ENCODE measurements at regions not wholly inside any gene's neighbourhood (a gene's known extent, or its start where the extent isn't known, plus 50 kb on each side); places are given as distances from the start of the nearest gene placed in this dataset.
"Not testable (repeated sequence)": the region's sequence is repeated elsewhere in the genome, so short reads cannot be mapped to it uniquely, and the experiment has no call there.

DNA sequence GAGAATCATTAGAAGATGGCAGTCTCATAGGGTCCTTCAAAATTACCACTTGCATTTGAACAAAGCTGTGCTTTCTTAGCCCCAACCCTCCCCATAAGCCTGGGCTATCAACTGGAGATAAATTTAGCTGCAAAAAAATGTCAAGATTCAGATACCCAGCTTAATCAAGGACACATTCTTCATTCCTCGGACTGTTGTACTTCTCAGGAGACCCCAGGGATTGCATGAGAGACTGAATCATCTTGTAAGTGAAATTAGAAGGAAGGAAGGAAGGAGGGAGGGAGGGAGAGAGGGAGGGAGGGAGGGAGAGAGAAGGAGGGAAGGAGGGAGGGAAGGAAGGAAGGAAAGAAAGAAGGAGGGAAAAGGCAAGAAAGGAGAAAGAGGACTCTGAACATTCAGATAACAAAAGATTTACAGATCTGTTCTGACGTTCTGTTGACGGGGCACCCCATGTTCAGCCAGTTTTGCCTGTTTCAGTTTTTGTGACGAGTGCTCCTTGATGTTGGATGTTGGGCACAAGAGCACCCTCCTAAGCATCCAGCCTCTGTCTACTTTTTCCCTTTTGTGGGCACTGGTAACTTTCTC lies 498.7 kb downstream of the PREX1 start:
- H3K4me1 Mint-ChIP-seq (ENCODE audit: low read depth), result no peaks in the 10 kb centered on the region
- intact Hi-C loops (cut with micrococcal nuclease), result no loop called here
- peaks cover 4% of the 10 kb centered on the region for H3K27me3 Mint-ChIP-seq (ENCODE audit: insufficient read depth)

DNA sequence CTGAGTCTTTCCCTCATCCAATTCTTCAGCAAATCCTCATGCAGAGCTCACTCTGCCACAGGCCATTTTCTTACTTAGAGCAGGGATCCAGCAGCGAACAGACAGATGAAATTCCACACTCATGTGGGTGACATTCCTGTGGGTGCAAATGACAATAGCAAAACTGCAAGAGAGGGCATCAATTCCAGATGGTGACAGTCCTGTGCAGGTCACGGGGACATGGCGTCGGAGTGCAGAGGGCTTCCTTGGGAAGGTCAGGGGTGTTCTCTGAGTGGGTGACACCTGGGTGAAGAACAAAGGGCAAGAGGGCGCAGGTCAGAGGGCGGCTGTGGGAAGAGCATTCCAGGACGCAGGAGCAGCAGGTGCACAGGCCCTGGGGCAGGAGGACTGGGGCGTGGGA lies 500.0 kb downstream of the PREX1 start:
- H3K4me1 Mint-ChIP-seq (ENCODE audit: low read depth); DNase-seq (ENCODE audit: low spot score); H3K27ac Mint-ChIP-seq; H3K36me3 Mint-ChIP-seq (ENCODE audit: low read depth); H3K4me3 Mint-ChIP-seq; H3K27me3 Mint-ChIP-seq (ENCODE audit: insufficient read depth); H3K9me3 Mint-ChIP-seq; intact Hi-C loops (cut with micrococcal nuclease): not testable (repeated sequence)

More for the DNA sequence above, 498.7 kb downstream of the PREX1 start:
- no peak overlapping the region for H3K4me3 Mint-ChIP-seq
- H3K9me3 Mint-ChIP-seq, result no peaks in the 10 kb centered on the region
- H3K36me3 Mint-ChIP-seq (ENCODE audit: low read depth), result no peaks in the 10 kb centered on the region
- no peak for DNase-seq (ENCODE audit: low spot score)
- no peak overlapping the region for H3K27ac Mint-ChIP-seq

DNA sequence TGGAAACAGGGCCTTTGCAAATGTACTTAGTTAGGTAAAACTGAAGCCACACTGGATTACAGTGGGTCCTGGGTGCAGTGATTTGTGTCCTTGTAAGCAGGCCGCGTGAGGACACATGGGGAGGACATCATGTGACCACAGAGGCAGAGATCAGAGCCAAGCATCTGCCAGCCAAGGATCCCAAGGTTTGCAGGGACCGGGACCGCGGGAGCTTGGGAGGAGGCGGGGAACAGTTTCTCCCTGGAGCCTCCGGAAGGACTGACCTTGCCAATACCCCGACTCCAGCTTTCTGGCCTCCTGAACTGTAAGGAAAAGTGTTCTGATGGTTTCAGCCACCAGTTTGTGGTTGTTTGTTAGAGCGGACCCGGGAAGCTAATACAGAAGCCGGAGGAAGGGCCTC lies 500.9 kb downstream of the PREX1 start:
- no peak overlapping the region for H3K27ac Mint-ChIP-seq
- no peaks in the 10 kb centered on the region for H3K36me3 Mint-ChIP-seq (ENCODE audit: low read depth)
- H3K9me3 Mint-ChIP-seq, result no peaks in the 10 kb centered on the region
- intact Hi-C loops (cut with micrococcal nuclease), result no loop called here
- no peak overlapping the region for H3K4me3 Mint-ChIP-seq
- no peak for DNase-seq (ENCODE audit: low spot score)
- peaks cover 2% of the 10 kb centered on the region for H3K27me3 Mint-ChIP-seq (ENCODE audit: insufficient read depth)
- H3K4me1 Mint-ChIP-seq (ENCODE audit: low read depth), result no peaks in the 10 kb centered on the region

DNA sequence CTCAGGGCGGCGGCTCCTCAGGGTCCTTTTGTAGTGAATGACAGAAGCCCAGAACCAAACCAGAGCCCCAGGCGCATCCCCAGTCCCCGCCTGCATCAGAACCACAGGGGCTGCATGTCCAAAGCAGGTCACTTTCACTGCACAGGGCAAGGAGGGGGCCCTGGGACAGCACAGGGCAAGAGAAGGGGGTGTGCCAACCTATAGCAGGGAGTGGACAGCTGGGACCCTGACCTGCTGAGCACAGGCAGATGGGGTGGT lies 501.4 kb downstream of the PREX1 start:
- Mint-ChIP-seq H3K4me1 (ENCODE audit: low read depth) (no peaks in the 10 kb centered on the region), H3K27me3 (ENCODE audit: insufficient read depth) (peaks cover 2% of the 10 kb centered on the region), H3K27ac (no peak overlapping the region), H3K36me3 (ENCODE audit: low read depth) (no peaks in the 10 kb centered on the region), H3K4me3 (no peak overlapping the region), H3K9me3 (no peaks in the 10 kb centered on the region)
- DNase-seq (ENCODE audit: low spot score), result no peak
- intact Hi-C loops (cut with micrococcal nuclease), result no loop called here

DNA sequence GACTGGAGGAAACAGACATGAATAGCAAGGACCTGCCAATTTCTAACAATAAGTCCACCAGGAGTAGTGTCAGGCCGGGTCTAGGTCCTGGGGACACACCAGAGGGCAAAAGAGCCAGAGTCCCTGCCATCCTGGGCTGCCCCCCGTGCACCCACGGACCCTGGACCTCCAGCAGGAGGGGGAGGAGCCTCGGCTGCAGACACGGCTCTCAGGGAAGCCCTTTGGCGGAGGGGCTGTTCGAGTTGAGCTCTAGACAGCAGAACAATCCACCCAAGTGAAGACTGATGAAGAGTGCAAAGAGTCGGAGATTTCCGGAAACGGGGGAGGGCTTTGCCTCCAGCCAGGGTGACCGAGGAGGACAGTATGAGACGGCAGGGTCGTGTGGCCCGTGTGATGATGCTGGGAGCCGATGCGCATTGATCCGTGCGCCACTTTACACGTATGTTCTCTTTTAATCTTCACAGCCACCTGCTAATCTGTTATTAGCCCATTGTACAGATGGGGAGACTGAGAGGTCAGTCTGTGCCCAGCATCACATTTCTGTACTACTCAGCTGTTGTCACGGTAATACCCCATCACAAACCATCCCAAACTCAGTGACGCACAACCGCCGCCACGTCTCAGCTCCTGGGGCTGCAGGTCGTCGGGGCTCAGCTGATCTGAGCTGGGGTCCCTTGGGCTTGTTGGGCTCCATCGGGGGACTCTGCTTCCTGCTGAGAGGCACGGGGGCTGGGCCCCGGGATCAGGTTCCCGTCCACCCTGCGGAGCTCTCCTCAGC lies 502.0 kb downstream of the PREX1 start:
- Mint-ChIP-seq H3K27ac (no peak overlapping the region), H3K4me3 (no peak overlapping the region), H3K36me3 (ENCODE audit: low read depth) (no peaks in the 10 kb centered on the region), H3K4me1 (ENCODE audit: low read depth) (no peaks in the 10 kb centered on the region), H3K9me3 (no peaks in the 10 kb centered on the region), H3K27me3 (ENCODE audit: insufficient read depth) (peaks cover 1% of the 10 kb centered on the region)
- DNase-seq (ENCODE audit: low spot score), result no peak
- intact Hi-C loops (cut with micrococcal nuclease), result no loop called here

DNA sequence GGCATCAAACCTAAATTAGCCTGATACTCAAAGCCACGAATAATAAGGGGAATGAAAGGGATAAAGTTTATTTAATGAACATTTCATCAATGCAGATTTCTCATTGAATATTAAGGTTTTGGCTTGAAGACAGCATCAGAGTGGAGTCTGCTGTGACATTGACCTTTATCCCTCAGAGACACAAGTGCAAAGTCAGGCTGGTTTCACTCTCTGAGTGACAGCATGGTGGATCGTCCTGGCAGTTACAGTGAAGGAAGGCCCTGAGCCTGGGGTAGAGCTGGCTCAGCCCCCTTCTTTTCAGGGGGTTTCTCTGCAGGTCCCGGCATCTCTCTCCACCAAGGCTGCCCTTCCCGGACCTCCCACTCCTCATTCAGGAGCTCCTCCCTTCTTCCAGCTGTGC lies 503.1 kb downstream of the PREX1 start:
- intact Hi-C loops (cut with micrococcal nuclease), result no loop called here
- no peaks in the 10 kb centered on the region for H3K36me3 Mint-ChIP-seq (ENCODE audit: low read depth)
- H3K4me3 Mint-ChIP-seq, result no peak overlapping the region
- H3K9me3 Mint-ChIP-seq, result no peaks in the 10 kb centered on the region
- no peak for DNase-seq (ENCODE audit: low spot score)
- no peaks in the 10 kb centered on the region for H3K4me1 Mint-ChIP-seq (ENCODE audit: low read depth)
- no peak overlapping the region for H3K27ac Mint-ChIP-seq
- H3K27me3 Mint-ChIP-seq (ENCODE audit: insufficient read depth), result no peaks in the 10 kb centered on the region

DNA sequence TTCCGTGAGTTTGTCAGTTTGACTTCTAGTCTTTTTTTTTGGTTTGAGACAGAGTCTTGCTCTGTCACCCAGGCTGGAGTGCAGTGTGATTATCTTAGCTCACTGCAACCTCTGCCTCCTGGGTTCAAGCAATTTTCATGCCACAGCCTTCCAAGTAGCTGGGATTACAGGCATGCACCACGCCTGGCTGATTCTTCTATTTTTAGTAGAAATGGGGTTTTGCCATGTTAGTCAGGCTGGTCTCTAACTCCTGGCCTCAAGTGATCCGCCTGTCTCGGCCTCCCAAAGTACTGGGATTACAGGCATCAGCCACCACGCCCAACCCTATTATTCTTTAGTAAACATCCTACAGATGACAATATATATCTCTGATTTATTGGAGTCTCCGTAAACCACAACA lies 506.5 kb downstream of the PREX1 start:
- intact Hi-C loops (cut with micrococcal nuclease), result no loop called here
- Mint-ChIP-seq H3K36me3 (ENCODE audit: low read depth) (no peaks in the 10 kb centered on the region), H3K27me3 (ENCODE audit: insufficient read depth) (peaks cover 3% of the 10 kb centered on the region), H3K27ac (no peak overlapping the region), H3K9me3 (no peaks in the 10 kb centered on the region), H3K4me3 (no peak overlapping the region), H3K4me1 (ENCODE audit: low read depth) (no peaks in the 10 kb centered on the region)
- no peak for DNase-seq (ENCODE audit: low spot score)

DNA sequence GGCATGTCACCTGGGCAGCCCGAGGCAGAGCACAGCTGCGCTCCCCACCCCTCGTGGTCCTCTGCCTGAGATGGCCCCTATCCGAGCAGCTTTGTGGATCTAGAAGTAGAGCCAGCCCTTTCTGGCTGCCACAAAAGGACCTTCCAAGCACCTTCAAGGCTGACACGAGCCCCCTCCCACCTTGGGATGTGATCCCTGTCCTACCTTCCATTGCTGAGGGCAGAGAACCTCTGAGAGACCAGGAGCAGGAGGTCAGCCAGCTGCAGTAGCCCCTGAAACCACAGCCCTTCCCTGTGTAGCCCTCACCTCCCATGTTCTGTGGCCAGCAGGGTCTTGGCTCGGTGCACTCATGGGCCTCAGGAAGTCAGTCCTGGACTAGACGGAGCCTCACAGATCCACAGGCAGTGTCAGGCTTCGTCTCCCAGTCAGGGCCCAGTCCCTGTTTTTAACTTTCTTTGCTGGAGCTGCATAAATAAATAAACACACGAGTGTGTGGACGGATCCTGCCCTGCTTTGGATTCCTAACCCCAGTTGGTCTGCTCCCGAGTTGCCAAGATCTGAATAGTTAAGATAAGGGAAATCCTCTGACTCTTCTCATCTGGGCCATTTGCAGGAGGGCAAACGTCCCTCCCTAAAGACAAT lies 507.7 kb downstream of the PREX1 start:
- Mint-ChIP-seq H3K4me3 (no peak overlapping the region), H3K27ac (no peak overlapping the region), H3K4me1 (ENCODE audit: low read depth) (no peaks in the 10 kb centered on the region), H3K27me3 (ENCODE audit: insufficient read depth) (peaks cover 3% of the 10 kb centered on the region), H3K36me3 (ENCODE audit: low read depth) (no peaks in the 10 kb centered on the region), H3K9me3 (no peaks in the 10 kb centered on the region)
- no peak for DNase-seq (ENCODE audit: low spot score)
- intact Hi-C loops (cut with micrococcal nuclease), result no loop called here

DNA sequence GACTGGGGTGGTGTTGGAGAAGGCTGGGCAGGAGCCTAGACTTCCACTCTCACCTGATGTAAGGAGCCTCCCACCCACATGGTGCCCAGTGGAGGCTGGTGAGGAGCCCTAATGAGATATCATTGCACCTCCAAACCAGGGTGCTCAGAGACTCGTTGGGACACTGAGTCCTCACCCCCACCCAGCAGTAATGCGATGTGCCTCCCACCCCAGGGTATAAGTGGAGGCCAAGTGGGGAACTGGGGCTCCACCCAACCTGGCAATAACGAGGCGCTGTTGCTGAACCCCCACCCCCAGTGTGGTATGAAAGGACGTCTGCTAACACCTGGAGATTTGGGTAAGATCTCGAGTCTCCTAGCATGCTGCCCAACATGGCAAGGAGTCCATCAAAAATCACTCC lies 510.2 kb downstream of the PREX1 start:
- Mint-ChIP-seq H3K9me3 (no peaks in the 10 kb centered on the region), H3K4me1 (ENCODE audit: low read depth) (no peaks in the 10 kb centered on the region), H3K27me3 (ENCODE audit: insufficient read depth) (peaks cover 5% of the 10 kb centered on the region), H3K4me3 (no peak overlapping the region), H3K36me3 (ENCODE audit: low read depth) (no peaks in the 10 kb centered on the region), H3K27ac (no peak overlapping the region)
- intact Hi-C loops (cut with micrococcal nuclease), result no loop called here
- DNase-seq (ENCODE audit: low spot score), result no peak

DNA sequence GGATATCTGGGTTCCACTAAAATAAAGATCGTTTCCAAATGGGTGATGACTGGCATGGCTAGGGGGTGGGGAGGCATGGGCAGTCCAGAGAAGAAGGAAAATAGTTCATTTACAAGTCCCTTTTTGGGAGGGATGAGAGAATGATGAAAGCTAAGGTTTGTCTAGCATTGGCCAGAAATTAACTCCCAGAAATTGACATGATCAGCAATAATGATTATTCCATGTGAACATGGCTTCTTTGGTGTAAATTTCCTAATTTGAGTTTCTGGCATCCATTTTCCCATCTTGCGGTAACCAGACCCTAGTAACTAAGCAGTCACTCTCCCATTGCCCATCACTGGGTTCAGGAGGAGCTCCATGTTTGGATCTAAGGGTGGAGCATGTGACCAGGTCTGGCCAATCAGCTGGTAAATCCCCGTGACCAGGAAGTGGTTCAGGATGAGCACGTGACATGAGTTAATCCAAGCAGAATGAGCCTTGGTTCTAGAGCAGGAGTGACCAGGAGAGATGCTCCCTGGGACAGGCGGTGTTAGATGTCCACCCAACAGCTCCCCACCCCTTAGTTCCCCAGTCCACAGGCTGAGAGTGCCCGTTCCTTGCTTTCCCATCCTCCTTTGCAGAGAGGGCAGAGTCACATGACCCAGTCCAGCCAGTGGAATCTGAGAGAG lies 512.7 kb downstream of the PREX1 start:
- no peaks in the 10 kb centered on the region for H3K4me1 Mint-ChIP-seq (ENCODE audit: low read depth)
- DNase-seq (ENCODE audit: low spot score), result no peak
- no peak overlapping the region for H3K4me3 Mint-ChIP-seq
- no peak overlapping the region for H3K27ac Mint-ChIP-seq
- H3K9me3 Mint-ChIP-seq, result no peaks in the 10 kb centered on the region
- H3K27me3 Mint-ChIP-seq (ENCODE audit: insufficient read depth), result peaks cover 5% of the 10 kb centered on the region
- H3K36me3 Mint-ChIP-seq (ENCODE audit: low read depth), result no peaks in the 10 kb centered on the region
- intact Hi-C loops (cut with micrococcal nuclease), result no loop called here

DNA sequence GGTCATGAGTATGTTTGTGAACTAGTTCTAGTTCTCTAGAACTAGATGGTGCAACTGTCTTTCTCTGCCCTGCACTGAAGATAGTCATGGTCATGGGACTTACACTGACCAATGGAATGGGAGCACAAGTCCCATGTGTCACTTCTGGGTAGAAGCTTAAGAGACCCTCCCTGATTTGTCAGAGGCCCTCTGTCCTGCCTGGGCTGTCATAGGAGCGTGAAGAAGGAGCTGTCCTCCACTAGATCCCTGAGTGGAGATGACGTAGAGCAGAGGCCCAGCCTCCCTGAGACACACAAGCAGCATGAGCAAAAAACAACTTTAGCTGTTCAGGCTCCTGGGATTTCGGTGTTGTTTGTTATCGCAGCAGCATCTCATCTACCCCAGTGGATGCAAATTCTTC lies 514.5 kb downstream of the PREX1 start:
- Mint-ChIP-seq H3K4me3 (no peak overlapping the region), H3K27ac (no peak overlapping the region), H3K27me3 (ENCODE audit: insufficient read depth) (peaks cover 5% of the 10 kb centered on the region), H3K4me1 (ENCODE audit: low read depth) (no peaks in the 10 kb centered on the region), H3K9me3 (no peaks in the 10 kb centered on the region), H3K36me3 (ENCODE audit: low read depth) (no peaks in the 10 kb centered on the region)
- no peak for DNase-seq (ENCODE audit: low spot score)
- intact Hi-C loops (cut with micrococcal nuclease), result no loop called here

DNA sequence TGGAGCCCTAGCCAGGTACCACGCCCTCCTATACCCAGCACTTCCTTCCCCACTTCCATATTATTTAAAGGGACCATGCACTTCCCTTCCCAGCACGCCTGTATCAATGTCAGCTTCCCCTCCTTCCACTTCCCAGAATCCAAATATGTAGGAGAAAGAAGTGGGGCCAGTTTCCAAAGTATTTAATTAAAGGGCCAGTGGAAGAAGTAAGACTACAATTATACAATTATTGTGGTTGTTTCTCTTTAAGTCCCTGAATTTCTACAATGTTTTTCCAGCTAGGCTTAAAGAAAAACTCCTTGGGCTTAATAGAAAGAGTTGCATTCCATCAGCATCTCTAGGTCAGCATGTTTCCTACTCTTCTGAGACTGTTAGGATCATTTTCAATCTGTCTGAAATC lies 515.8 kb downstream of the PREX1 start:
- H3K9me3 Mint-ChIP-seq, result no peaks in the 10 kb centered on the region
- no peaks in the 10 kb centered on the region for H3K36me3 Mint-ChIP-seq (ENCODE audit: low read depth)
- intact Hi-C loops (cut with micrococcal nuclease), result no loop called here
- no peaks in the 10 kb centered on the region for H3K4me1 Mint-ChIP-seq (ENCODE audit: low read depth)
- H3K27me3 Mint-ChIP-seq (ENCODE audit: insufficient read depth), result peaks cover 4% of the 10 kb centered on the region
- H3K27ac Mint-ChIP-seq, result no peak overlapping the region
- H3K4me3 Mint-ChIP-seq, result no peak overlapping the region
- DNase-seq (ENCODE audit: low spot score), result no peak

DNA sequence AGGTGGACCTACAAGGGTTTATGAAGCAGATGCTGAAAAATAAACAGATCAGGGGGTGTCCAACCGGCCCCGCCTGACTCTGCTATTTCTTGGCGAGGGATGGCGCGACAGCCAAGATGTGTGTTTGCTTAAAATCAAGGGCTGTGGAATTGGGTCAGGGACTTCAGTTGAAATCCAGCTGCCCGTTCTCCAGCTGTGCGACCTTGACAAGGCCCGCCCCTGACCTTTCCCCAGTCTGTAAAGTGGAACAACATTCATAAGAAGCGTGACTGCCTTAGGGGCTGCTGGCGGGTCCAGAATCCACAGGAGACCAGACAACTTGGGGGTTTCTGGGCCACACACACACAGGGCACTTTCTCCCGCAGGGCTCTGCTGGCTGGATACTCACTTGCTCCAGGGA lies 517.5 kb downstream of the PREX1 start:
- no peaks in the 10 kb centered on the region for H3K9me3 Mint-ChIP-seq
- H3K36me3 Mint-ChIP-seq (ENCODE audit: low read depth), result no peaks in the 10 kb centered on the region
- DNase-seq (ENCODE audit: low spot score), result no peak
- H3K4me3 Mint-ChIP-seq, result no peak overlapping the region
- no peak overlapping the region for H3K27ac Mint-ChIP-seq
- H3K27me3 Mint-ChIP-seq (ENCODE audit: insufficient read depth), result peaks cover 5% of the 10 kb centered on the region
- no peaks in the 10 kb centered on the region for H3K4me1 Mint-ChIP-seq (ENCODE audit: low read depth)
- intact Hi-C loops (cut with micrococcal nuclease), result no loop called here
